ENCODE measurements at regions not wholly inside any gene's neighbourhood (a gene's known extent, or its start where the extent isn't known, plus 50 kb on each side); places are given as distances from the start of the nearest gene placed in this dataset.

DNA sequence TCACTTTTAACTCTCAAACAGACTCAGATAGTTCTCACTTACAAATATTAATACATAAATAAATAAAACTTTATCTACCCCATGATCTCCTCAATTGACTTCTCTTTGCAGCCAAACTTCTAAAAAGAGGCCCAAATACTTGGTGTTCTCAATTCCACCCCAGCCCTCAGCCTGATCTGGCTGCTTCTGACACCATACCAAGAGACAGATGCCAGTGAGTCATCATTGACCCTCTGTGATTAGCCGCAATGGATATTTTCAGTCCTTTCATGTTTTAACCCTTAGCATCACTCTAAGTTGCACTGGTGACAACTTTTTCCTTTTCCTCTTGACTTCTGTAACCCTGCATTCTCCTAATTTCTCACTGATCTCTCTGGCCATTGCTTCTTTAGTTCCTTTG lies 184.1 kb upstream of the ARHGAP20 start:
- DNase-seq (no peak), ATAC-seq (no peak)
- TF ChIP-seq CTCF (IDR thresholded peaks at IDR 0.05): no peak
- intact Hi-C loops (cut with DNase I): no loop called here
- no peaks in the 10 kb centered on the region for H3K4me1 ChIP-seq
- H3K27me3 ChIP-seq: peaks cover 0 to 4% (median 0%) of the 10 kb centered on the region in 7 donors
- no peak overlapping the region for H3K4me3 ChIP-seq
- no peaks in the 10 kb centered on the region for H3K36me3 ChIP-seq
- WGBS, 2 donors: 25 to 33% methylated on average over 1 of the region's 1 CpG
- H3K27ac ChIP-seq: no peak overlapping the region
- no peaks in the 10 kb centered on the region for H3K9me3 ChIP-seq

- ATAC-seq (no peak), DNase-seq (no peak)
- intact Hi-C loops (cut with DNase I): no loop called here
- WGBS, 2 donors: 82% methylated on average over 4 of the region's 4 CpGs
- H3K27ac ChIP-seq: no peak overlapping the region
- TF ChIP-seq CTCF (IDR thresholded peaks at IDR 0.05): no peak
- H3K36me3 ChIP-seq: no peaks in the 10 kb centered on the region
- no peak overlapping the region for H3K4me3 ChIP-seq
- H3K9me3 ChIP-seq: no peaks in the 10 kb centered on the region
- no peaks in the 10 kb centered on the region for H3K4me1 ChIP-seq
- H3K27me3 ChIP-seq: peaks cover 0 to 4% (median 0%) of the 10 kb centered on the region in 7 donors
Observed at GRCh38 chr11:110894224-110894623, 182.0 kb upstream of the ARHGAP20 start.

DNA sequence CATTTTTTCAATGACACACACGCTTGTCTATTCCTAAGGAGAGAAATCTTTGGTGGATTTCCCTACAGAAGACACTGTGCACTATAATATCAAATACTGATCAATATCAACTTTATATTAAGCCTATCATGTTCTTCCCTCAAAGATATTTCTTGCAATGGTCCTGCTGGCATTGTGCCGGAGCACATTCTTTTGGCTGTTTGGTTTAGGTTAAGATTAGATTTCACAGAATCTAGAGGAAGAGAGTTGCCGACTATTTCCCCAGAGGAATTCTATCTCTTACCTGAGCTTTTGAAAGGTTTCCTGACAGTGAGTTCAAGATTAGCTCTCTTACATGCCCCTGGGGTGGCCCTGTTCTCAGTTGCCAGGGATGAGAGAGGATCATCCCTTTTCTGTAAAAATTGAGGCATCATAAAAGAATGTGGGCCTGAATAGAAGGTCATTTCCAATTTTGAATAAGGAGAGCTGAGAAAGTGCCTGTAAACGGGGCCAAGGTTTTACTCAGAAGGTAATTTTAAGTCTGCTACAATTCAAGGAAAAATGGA lies 180.6 kb upstream of the ARHGAP20 start:
- H3K4me3 ChIP-seq: no peak overlapping the region
- intact Hi-C loops (cut with DNase I): no loop called here

GRCh38 chr11:110891411-110891810 lies 179.2 kb upstream of the ARHGAP20 start:
- DNase-seq (no peak), ATAC-seq (no peak)
- no peaks in the 10 kb centered on the region for H3K9me3 ChIP-seq
- no peak for TF ChIP-seq CTCF (IDR thresholded peaks at IDR 0.05)
- intact Hi-C loops (cut with DNase I): no loop called here
- no peaks in the 10 kb centered on the region for H3K4me1 ChIP-seq
- no peak overlapping the region for H3K4me3 ChIP-seq
- no peaks in the 10 kb centered on the region for H3K27me3 ChIP-seq
- no peaks in the 10 kb centered on the region for H3K36me3 ChIP-seq
- 93 to 97% methylated on average over 1 of the region's 1 CpG for WGBS, 2 donors
- H3K27ac ChIP-seq: no peak overlapping the region

More for the DNA sequence above, 180.6 kb upstream of the ARHGAP20 start:
- no peaks in the 10 kb centered on the region for H3K9me3 ChIP-seq
- H3K36me3 ChIP-seq: no peaks in the 10 kb centered on the region
- TF ChIP-seq CTCF (IDR thresholded peaks at IDR 0.05): no peak
- no peaks in the 10 kb centered on the region for H3K4me1 ChIP-seq
- no peak for ATAC-seq
- H3K27me3 ChIP-seq: peaks cover 0 to 4% (median 0%) of the 10 kb centered on the region in 7 donors
- DNase-seq: no peak
- no peak overlapping the region for H3K27ac ChIP-seq
- WGBS, 2 donors: 57 to 66% methylated on average over 4 of the region's 4 CpGs
